ENCODE measurements at regions not wholly inside any gene's neighbourhood (a gene's known extent, or its start where the extent isn't known, plus 50 kb on each side); places are given as distances from the start of the nearest gene placed in this dataset.
"Not testable (repeated sequence)": the region's sequence is repeated elsewhere in the genome, so short reads cannot be mapped to it uniquely, and the experiment has no call there.

- no peak for DNase-seq
Observed at GRCh38 chr5:96124589-96124988, 162.9 kb upstream of the ELL2 start.

- DNase-seq = no peak
Observed at GRCh38 chr5:96123418-96123817, 161.8 kb upstream of the ELL2 start.

- DNase-seq = no peak
Observed at GRCh38 chr5:96121364-96121763, 159.7 kb upstream of the ELL2 start.

- DNase-seq = no peak
Observed at GRCh38 chr5:96120120-96120519, 158.5 kb upstream of the ELL2 start.

- no peak for DNase-seq
Observed at GRCh38 chr5:96117771-96118651, 156.4 kb upstream of the ELL2 start.

GRCh38 chr5:96115147-96115807 is 153.6 kb upstream of the ELL2 start:
- DNase-seq = no peak

- no peak for DNase-seq
Observed at GRCh38 chr5:96114736-96115135, 153.1 kb upstream of the ELL2 start.

- no peak for DNase-seq
Observed at GRCh38 chr5:96113170-96113939, 151.7 kb upstream of the ELL2 start.

GRCh38 chr5:96112703-96113102 is 151.1 kb upstream of the ELL2 start:
- no peak for DNase-seq

- no peak for DNase-seq
Observed at GRCh38 chr5:96112123-96112670, 150.5 kb upstream of the ELL2 start.

GRCh38 chr5:96111080-96111756 is 149.6 kb upstream of the ELL2 start:
- no peak for DNase-seq

- DNase-seq = no peak
Observed at GRCh38 chr5:96110300-96110699, 148.6 kb upstream of the ELL2 start.

- DNase-seq = not testable (repeated sequence)
Observed at GRCh38 chr5:96108629-96109028, 147.0 kb upstream of the ELL2 start.

- DNase-seq = not testable (repeated sequence)
Observed at GRCh38 chr5:96103829-96104228, 142.2 kb upstream of the ELL2 start.

- DNase-seq = no peak
Observed at GRCh38 chr5:96101358-96102089, 139.9 kb upstream of the ELL2 start.

GRCh38 chr5:96097488-96097887 is 135.8 kb upstream of the ELL2 start:
- not testable (repeated sequence) for DNase-seq

GRCh38 chr5:96096724-96097123 is 135.1 kb upstream of the ELL2 start:
- no peak for DNase-seq

- DNase-seq = peak; percentile 28
Observed at GRCh38 chr5:96094904-96095303, 133.3 kb upstream of the ELL2 start.

- DNase-seq = no peak
Observed at GRCh38 chr5:96093890-96094381, 132.3 kb upstream of the ELL2 start.

- no peak for DNase-seq
Observed at GRCh38 chr5:96093340-96093739, 131.7 kb upstream of the ELL2 start.

GRCh38 chr5:96091874-96092273 is 130.2 kb upstream of the ELL2 start:
- no peak for DNase-seq

- DNase-seq = no peak
Observed at GRCh38 chr5:96090215-96090614, 128.6 kb upstream of the ELL2 start.
